A549 (cell line): ENCODE measurements at regions not wholly inside any gene's neighbourhood (a gene's known extent, or its start where the extent isn't known, plus 50 kb on each side); places are given as distances from the start of the nearest gene placed in this dataset.

ENCODE experiments used
- BHLHE40 ChIP-seq: IDR thresholded peaks from 2 replicates; pipeline ENCODE4 v1.6.1; 2012; ENCODE audit warnings: low read depth, low read length, inconsistent platforms
- CEBPB ChIP-seq, 2 experiments: fragments of >200 bp in 1 of 2; sonication (Bioruptor Twin) in 1 of 2; formaldehyde crosslinking in 1 of 2; IDR thresholded peaks; 2 replicates each; pipeline ENCODE4 v1.6.1; 2012 to 2016
- CTCF ChIP-seq: fragments of >200 bp; sonication (Bioruptor Twin); formaldehyde crosslinking; IDR thresholded peaks from 3 replicates; pipeline ENCODE4 v1.5.1; 2016
- EHMT2 ChIP-seq: fragments of 200-600 bp; sonication (generic); IDR thresholded peaks from 2 replicates; pipeline ENCODE4 v1.6.1; 2016; ENCODE audit warnings: antibody characterized with exemption, low read depth, mild to moderate bottlenecking, moderate library complexity
- TF ChIP-seq, protein P1 (sequence below): IDR thresholded peaks from 2 replicates; pipeline ENCODE4 v1.6.1; 2012

- TF ChIP-seq CTCF, result no peak
- TF ChIP-seq CEBPB (IDR thresholded peaks at IDR 0.05), result no peak
- TF ChIP-seq, protein P1, sequence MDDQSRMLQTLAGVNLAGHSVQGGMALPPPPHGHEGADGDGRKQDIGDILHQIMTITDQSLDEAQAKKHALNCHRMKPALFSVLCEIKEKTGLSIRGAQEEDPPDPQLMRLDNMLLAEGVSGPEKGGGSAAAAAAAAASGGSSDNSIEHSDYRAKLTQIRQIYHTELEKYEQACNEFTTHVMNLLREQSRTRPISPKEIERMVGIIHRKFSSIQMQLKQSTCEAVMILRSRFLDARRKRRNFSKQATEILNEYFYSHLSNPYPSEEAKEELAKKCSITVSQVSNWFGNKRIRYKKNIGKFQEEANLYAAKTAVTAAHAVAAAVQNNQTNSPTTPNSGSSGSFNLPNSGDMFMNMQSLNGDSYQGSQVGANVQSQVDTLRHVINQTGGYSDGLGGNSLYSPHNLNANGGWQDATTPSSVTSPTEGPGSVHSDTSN, result no peak
- TF ChIP-seq EHMT2, result no peak
- TF ChIP-seq BHLHE40, result no peak
Observed at GRCh38 chr4:138766332-138766731, 249.2 kb upstream of the NOCT start.
